Activated naive CD4-positive, alpha-beta T cell treated with Interleukin-2 at 50 U/mL for 16 hours (primary cell): ENCODE measurements at regions not wholly inside any gene's neighbourhood (a gene's known extent, or its start where the extent isn't known, plus 50 kb on each side); places are given as distances from the start of the nearest gene placed in this dataset.

Source experiments
- DNase-seq: peaks from one replicate; pipeline ENCODE4 v3.0.0-alpha.2; 2020

DNA sequence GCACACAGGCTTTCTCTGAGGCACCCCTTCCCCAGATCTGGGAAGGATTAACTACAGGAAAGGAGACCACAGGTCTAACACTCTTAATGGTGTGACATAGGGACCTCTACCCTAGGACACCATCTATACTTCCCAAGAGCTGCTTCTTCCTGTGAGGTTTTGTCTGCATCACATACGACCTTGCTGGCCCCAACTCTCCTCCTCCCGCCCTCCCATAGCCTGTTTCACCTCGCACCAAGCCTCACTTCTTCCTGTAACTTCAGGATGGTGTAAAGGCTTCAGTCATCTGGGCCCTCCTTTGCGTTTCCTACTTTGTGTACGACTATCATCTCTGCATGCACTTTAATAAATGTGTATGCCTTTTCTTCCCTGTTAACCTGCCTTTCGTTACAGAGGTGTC is 274.3 kb downstream of the KLF6 start:
- DNase-seq, result no peak

DNA sequence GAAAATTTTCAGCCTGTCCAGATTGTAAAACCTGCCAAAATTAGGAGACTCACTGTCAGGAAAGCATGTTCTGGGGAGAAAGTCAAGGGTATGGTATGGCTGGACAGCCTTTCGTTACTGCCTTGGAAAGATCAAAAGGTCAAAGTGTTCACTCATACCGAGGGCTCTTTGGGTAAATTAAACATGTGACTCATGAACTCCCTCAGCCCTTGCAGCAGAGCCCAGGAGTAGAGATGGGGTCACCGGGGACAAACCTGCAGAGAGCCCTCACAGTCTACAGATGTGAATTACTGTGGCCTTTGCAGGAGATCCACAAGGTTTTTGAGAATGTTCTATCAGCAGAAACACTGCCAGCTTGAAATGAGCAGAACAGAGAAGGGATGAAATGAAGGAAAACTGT is 275.7 kb downstream of the KLF6 start:
- DNase-seq, result no peak

GRCh38 chr10:3503299-3503698 is 281.7 kb downstream of the KLF6 start:
- no peak for DNase-seq

GRCh38 chr10:3502673-3503072 is 282.3 kb downstream of the KLF6 start:
- no peak for DNase-seq

- DNase-seq, result no peak
Observed at GRCh38 chr10:3500408-3500856, 284.6 kb downstream of the KLF6 start.

GRCh38 chr10:3499120-3499519 is 285.9 kb downstream of the KLF6 start:
- no peak for DNase-seq

DNA sequence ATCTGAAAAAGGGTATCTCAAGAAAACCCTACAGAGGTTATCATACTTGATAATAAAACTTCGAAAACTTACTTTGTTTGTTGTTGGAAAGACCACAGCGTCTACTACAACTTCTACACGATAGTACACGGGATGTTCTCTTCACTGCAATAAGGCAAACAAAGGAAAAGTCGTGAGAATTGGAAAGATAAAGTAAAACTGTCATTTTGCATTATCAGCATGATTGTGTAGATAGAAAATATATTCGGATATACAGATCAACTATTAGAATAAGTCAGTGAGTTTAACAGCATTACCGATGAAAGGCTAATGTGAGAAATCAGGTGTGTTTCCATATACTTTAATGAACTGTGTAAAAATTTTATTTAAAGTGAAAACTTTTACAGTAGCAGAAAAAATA is 287.4 kb downstream of the KLF6 start:
- DNase-seq, result no peak

DNA sequence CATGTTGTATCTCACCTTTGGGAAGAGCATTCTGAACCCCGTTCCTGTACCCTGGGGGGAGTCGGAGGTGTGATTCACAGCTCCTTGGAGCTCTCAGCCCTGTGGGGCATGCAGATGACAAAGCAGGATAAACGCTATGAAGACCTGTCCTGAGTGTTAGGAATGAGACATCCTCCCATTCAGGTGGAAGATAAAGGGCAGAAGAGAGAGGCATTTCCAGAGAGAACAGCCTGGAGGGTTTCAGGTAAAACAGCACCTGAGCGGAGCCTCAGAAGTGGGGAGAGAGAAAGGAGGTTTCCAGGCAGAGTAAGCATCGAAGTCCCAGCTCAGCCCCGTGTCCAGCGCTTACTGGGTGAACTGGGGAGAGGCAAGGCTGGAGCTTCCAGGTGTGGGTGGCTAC is 288.9 kb downstream of the KLF6 start:
- no peak for DNase-seq

DNA sequence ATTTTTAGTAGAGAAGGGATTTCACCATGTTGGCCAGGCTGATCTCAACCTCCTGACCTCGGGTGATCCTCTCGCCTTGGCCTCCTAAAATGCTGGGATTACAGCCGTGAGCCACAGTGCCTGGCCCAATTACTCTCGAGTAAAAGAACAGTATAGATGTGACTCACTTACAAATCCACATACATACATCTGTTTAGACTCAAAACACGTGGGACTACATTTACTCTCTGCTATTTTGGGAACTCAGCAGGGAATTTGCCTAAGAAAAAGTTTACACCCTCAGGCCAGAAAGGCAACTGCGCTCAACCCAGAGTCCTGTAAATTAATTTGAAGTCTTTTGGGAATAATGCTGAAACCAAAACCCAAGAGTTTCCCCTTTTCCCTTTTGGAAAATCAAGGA is 289.7 kb downstream of the KLF6 start:
- no peak for DNase-seq

DNA sequence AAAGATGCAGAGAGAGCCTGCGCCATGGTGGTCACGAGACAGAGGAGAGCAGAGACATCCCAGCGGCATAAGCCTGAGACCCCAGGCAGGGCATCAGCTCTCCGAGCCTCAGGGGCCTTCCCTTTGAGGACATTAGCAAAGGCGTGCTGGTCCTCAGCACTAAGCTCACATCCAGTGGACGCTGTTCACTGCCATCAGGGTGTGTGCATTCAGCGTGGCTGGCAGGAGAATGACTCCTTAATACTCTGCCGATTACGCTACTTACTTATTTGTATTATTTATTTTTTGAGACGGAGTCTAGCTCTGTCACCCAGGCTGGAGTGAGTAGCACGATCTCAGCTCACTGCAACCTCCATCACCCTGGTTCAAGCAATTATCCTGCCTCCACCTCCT is 290.2 kb downstream of the KLF6 start:
- no peak for DNase-seq

GRCh38 chr10:3494131-3494837 is 290.7 kb downstream of the KLF6 start:
- no peak for DNase-seq

- no peak for DNase-seq
Observed at GRCh38 chr10:3493621-3494020, 291.4 kb downstream of the KLF6 start.

DNA sequence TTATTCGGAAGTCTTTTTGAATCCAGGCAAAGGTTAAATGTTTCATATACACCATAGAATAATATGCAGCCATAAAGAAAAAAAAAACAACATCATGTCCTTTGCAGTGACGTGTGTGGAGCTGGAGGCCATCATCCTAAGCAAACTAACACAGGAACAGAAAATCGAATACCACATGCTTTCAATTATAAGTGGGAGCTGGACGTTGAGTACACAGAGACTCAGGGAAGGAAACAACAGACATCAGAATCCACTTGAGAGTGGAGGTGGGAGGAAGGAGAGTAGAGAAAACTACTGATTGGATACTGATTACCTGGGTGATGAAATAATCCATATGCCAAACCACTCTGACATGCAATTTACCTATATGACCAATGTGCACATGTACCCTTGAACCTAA is 293.4 kb downstream of the KLF6 start:
- DNase-seq, result no peak

DNA sequence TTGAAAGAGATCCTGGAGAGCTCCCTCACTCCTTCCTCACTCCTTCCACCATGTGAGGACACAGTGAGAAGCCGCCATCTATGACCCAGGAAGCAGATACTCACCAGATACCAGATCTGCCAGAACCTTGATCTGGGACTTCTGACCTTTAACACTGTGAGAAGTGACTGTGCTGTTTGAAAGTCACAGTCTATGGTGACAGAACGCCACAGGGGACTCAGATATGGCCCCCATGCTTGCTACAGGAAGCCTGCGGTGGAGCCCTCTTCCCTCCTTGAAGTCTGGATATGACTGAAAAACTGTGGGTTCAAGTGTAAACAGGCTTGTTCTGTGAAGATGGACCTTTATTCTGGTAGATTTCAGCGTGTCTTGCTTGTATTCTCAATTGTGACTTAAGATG is 297.8 kb downstream of the KLF6 start:
- no peak for DNase-seq

GRCh38 chr10:3486346-3487065 is 298.5 kb downstream of the KLF6 start:
- no peak for DNase-seq

GRCh38 chr10:3485057-3485686 is 299.8 kb downstream of the KLF6 start:
- DNase-seq, result no peak

DNA sequence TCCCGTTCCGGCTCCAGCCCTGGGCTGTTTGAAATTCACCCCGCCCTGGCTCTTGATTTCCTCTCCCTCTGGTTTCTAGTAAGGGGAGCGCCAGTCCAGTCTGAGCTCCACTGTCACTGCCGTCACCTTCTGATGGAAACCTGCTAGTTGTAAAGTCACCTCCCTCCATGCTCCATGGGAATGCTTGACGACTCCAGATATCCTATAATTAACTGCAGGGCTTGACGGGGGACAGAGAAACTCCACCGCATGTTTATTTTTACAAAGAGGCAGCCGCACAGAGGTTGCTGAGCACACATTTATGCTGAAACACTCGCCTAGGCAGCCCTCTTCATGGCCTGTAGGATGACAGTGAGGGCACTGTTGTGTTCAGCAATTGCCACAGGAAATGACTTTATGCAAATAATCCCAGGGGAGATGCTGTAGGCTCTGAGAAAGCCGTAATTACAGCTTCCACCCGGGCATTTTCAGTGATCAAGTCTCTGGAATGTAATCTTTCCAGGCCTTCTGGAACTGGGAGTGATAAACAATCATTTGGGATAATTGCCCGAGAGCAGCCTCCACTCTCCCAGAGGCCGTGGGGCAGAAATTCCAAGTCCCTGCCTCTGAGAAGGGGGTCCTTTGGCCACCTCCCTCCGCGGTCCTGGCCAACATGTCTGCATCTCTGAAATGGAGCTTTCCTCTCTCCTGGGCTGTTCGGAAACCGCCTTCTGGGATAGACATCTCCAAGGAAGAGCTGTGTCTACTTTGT is 300.5 kb downstream of the KLF6 start:
- DNase-seq, result no peak

- no peak for DNase-seq
Observed at GRCh38 chr10:3482200-3482993, 302.6 kb downstream of the KLF6 start.

- DNase-seq, result no peak
Observed at GRCh38 chr10:3481496-3481895, 303.5 kb downstream of the KLF6 start.

DNA sequence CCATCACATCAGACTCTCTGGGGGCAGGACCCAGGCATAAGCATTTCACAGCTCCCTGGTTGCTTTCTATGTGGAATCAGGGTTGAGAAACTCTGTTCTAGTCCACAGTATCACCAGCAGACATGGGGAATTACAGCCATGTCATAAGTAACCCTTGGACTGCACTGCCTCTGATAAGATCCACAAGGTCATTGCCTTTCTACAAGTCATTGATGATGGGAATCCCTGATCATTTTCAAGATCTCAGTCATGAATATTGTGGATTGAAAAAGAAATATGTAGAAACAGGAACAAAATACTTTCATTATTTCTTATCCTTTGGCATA is 304.1 kb downstream of the KLF6 start:
- no peak for DNase-seq

DNA sequence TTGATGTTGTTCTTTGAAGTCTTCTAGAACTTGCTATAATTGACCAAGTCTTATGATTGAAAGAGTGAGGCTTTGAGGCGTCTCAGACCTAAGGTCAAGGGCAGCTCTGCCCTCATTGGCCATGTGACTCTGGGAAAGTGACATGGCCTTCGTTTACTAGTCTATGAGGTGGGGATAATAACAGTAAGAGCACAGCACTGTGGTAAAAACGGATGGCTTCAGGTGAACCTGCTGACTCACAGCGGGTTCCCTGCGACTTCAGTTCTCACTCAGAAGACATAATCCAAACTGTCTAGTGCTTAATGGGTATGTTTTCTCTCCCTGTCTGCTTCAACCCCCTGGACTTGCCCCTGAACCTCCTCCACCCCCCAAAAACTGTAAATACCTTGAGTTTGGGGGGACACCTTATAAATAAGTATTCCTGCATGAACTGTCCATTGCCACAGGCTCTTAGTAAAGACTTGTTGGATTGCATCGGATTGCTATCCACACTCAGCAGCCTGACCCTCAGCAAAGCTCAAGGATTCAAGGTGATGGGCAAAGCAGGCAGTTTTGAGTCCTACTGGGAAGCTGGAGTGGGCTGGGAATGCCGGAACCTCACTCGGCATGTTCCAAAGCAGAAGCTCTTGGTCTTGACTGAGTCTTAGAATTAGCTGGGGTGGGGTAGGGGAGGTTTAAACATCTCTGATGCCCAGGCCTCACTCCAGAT is 304.6 kb downstream of the KLF6 start:
- DNase-seq, result no peak

DNA sequence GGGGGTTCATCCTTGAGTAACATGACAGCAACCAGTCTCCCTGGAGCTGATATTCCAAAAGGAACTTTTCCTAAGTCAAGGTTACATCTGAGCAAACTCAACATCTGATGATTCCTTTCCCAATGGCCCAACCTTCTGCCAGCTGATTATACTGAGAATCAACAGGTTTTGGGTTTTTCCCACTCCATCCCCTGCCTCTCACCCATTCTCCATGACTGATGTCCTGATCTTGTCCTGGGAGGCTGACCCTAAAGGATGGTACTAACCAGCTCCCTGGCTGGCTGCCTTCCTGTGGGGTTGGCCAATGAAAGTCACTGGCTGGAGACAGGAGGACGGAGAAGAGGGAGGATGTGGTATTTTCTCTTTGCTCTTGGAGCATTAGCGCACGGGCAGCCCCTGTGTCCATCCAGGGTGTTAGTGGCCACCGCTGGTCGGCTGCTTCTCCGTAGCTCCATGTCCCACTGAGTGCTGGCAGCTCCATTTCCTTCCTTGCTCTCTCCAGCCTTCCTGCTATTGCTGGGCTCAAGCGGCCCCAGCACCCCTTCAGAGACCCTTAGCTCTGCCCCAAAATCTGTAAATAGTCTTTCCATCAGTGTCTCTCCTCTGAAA is 306.2 kb upstream of the PITRM1 start:
- no peak for DNase-seq
